Renal cortex interstitium (tissue), 11 donors: ENCODE measurements at regions not wholly inside any gene's neighbourhood (a gene's known extent, or its start where the extent isn't known, plus 50 kb on each side); places are given as distances from the start of the nearest gene placed in this dataset.
"Not testable (repeated sequence)": the region's sequence is repeated elsewhere in the genome, so short reads cannot be mapped to it uniquely, and the experiment has no call there.

ENCODE experiments used
- DNase-seq, 11 donors: peaks; one replicate each; pipeline ENCODE4 v3.0.0-alpha.2; 2013; ENCODE audit warnings: low read depth in 9 of 11, low spot score in 4 of 11; ENCODE audit errors: extremely low read depth in 1 of 11

GRCh38 chr20:8983478-8984345 lies 85.2 kb upstream of the PLCB4 start:
- DNase-seq: no peak

GRCh38 chr20:8986631-8987030 lies 82.3 kb upstream of the PLCB4 start:
- no peak for DNase-seq

- no peak for DNase-seq
Observed at GRCh38 chr20:8990770-8991169, 78.1 kb upstream of the PLCB4 start.

DNA sequence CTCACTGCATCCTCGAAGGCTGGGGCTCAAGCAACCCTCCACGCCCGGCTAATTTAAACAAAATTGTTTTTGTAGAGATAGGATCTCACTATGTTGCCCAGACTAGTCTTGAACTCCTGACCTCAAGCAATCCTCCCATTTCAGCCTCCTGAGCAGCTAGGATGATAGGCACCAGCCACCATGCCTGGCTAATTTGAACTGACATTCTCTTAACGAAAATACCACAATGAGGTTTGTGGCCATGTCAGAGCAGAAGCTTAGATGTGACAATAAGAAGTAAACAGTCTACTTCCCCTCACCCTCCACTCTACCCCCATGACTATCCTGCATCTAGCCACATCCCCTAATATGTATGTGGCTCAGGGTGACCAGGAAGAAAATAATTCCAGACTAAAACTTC lies 74.8 kb upstream of the PLCB4 start:
- no peak for DNase-seq

DNA sequence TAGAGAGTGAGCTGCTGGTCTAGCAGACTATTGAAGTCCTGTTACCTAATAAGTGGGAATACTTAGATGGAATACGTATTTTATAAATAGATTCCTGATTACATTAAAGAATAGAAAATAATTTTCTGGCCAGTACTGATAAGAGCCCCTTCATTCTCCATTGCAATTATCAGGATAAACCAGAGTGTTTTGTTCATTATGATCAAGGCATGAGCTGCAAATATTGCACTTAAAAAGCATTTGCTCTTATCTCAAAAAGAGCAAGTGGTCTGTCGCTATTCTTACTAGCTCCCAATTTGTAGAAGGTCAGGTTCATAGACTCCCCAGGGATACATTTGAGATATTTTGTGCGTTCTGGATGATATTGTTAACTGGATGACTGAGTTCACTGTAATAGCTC lies 73.1 kb upstream of the PLCB4 start:
- no peak for DNase-seq

- DNase-seq: no peak
Observed at GRCh38 chr20:8996817-8997512, 71.9 kb upstream of the PLCB4 start.

DNA sequence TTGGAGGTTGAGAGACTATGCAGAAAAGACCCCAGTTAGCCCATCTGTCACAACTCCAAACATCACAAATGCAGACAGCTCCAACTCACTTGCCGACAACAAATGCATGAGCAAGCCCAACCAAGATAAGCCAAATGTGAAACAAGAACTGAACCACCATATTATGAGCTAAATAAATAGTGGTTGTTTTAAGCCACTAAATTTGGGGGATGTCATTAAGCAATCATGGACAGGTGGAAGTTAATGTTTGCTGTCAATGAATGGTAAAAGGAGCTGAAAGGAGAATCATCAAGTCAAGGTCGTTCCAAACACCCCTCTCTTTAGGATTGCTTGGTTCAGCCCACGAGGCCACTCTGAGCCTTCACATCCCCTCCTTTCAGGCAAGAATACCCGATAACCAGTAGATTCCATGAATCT lies 71.2 kb upstream of the PLCB4 start:
- no peak for DNase-seq

- DNase-seq: peak in 10 of 11 donors; percentile 19 to 43 (median 25)
Observed at GRCh38 chr20:9011121-9011520, 57.8 kb upstream of the PLCB4 start.

GRCh38 chr20:9015232-9015983 lies 53.5 kb upstream of the PLCB4 start:
- not testable (repeated sequence) for DNase-seq

DNA sequence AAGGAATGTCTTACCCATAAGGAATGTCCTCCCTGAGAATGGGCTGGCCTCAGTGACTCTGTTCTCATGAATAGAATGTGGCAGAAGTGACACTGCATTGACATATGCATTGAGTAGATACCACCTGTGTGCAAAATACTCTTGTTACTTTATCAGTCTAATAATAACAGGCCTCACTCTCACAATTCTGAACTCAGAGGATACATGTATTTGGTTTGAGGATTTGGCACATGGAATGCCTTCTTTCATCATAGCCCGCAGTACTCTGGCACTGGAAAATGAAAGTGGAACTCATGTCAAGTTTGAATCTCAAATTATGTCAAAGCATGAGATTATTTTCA lies 52.9 kb upstream of the PLCB4 start:
- DNase-seq: no peak

DNA sequence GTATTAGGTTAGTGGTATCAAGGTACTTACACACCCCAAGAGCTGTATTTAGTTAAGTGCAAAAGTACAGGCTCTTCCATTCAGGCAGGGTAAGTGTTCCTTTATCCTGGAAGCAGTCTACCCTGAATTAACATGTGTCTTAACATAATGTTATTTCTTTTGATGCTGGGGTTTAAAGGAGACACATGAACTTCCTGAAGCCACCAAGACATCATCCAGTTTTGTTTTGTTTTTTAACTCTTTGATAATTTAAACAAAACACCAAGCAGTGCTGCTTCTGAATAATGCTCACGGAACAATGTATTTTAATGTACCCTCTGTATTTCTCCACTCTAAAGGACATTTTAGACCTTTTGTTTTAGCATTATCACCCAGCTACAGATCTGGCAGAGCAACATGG lies 50.5 kb upstream of the PLCB4 start:
- DNase-seq: no peak
